Brain microvascular endothelial cell (primary cell): ENCODE measurements at regions not wholly inside any gene's neighbourhood (a gene's known extent, or its start where the extent isn't known, plus 50 kb on each side); places are given as distances from the start of the nearest gene placed in this dataset.

ENCODE experiments used
- DNase-seq: peaks from one replicate; pipeline ENCODE4 v3.0.0-alpha.2; 2020
- H3K27ac ChIP-seq: fragments of 250-450 bp; sonication (Bioruptor Pico); 2 replicates; pipeline ENCODE4 v1.5.1; 2020; ENCODE audit warnings: mild to moderate bottlenecking, moderate library complexity
- H3K27me3 ChIP-seq: fragments of 250-450 bp; sonication (Bioruptor Pico); replicated peaks from 2 replicates; pipeline ENCODE4 v1.5.1; 2020; ENCODE audit warnings: mild to moderate bottlenecking
- H3K36me3 ChIP-seq: fragments of 250-450 bp; sonication (Bioruptor Pico); replicated peaks from 2 replicates; pipeline ENCODE4 v1.5.1; 2020; ENCODE audit warnings: mild to moderate bottlenecking
- H3K4me3 ChIP-seq: 2 replicates; pipeline ENCODE4 v1.5.1; 2011; ENCODE audit warnings: low read depth, mild to moderate bottlenecking, control low read depth, low read length, moderate library complexity
- in situ Hi-C: cut with HindIII; loops from 2 replicates; pipeline ENCODE4 v1.10.0; 2017; ENCODE audit warnings: low sequenced_read_pairs, low pct_ligation_motif_present
- TF ChIP-seq, protein P1 (sequence below): IDR thresholded peaks from 2 replicates; pipeline ENCODE4 v1.5.1; 2011; ENCODE audit warnings: low read depth, mild to moderate bottlenecking, moderate library complexity, low read length, control low read depth, inconsistent platforms; ENCODE audit errors: missing control alignments

DNA sequence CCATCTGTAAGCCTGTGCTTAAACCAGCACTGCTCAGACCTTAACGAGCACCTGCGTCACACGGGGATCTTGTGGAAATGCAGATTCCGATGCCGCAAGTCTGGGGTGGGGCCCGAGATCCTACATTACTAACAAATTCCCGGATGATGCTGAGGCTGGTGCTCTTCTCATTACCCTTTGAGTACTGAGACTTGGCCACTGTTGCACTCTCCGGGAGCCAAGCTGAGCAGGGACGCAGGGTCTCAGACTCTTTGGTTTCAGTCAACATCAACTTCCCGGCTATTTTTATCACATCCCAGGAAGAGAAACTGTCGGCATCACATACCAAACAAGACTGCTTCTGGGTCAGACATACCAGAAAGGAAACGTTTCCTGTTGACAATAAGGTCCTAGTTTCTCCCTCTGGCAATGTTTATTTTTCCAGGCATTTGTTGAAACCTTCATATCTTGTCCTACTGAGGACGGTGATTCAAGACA lies 276.6 kb downstream of the SHQ1 start:
- DNase-seq: no peak

DNA sequence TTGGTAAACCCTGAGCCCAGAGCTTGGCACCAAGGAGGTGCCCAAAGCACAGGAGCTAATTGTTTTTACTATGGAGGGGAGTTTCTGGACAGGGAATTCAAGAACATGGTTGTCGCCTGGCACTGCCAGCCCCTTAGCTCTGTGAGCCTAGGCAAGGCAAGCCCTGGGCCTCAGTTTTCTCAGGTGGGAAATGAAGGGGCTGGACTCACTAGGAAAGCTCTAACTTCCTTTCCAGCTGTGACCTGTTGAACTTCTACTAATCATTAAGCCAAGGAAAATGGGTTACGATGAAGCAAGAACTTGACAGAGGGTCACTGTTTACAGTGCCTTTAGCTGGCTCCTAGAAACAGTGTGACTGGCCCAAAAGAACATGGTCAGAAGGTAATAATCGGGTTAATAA lies 277.2 kb downstream of the SHQ1 start:
- Histone ChIP-seq H3K27me3 (no peaks in the 10 kb centered on the region), H3K27ac (no peak overlapping the region), H3K4me3 (no peak overlapping the region), H3K36me3 (no peaks in the 10 kb centered on the region)
- TF ChIP-seq, protein P1, sequence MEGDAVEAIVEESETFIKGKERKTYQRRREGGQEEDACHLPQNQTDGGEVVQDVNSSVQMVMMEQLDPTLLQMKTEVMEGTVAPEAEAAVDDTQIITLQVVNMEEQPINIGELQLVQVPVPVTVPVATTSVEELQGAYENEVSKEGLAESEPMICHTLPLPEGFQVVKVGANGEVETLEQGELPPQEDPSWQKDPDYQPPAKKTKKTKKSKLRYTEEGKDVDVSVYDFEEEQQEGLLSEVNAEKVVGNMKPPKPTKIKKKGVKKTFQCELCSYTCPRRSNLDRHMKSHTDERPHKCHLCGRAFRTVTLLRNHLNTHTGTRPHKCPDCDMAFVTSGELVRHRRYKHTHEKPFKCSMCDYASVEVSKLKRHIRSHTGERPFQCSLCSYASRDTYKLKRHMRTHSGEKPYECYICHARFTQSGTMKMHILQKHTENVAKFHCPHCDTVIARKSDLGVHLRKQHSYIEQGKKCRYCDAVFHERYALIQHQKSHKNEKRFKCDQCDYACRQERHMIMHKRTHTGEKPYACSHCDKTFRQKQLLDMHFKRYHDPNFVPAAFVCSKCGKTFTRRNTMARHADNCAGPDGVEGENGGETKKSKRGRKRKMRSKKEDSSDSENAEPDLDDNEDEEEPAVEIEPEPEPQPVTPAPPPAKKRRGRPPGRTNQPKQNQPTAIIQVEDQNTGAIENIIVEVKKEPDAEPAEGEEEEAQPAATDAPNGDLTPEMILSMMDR: no peak
- DNase-seq: no peak
- in situ Hi-C loops: no loop called here

More for the DNA sequence above, 276.6 kb downstream of the SHQ1 start:
- in situ Hi-C loops: no loop called here
- H3K36me3 ChIP-seq: no peaks in the 10 kb centered on the region
- H3K4me3 ChIP-seq: no peak overlapping the region
- no peak overlapping the region for H3K27ac ChIP-seq
- H3K27me3 ChIP-seq: no peaks in the 10 kb centered on the region
- TF ChIP-seq, protein P1: no peak

DNA sequence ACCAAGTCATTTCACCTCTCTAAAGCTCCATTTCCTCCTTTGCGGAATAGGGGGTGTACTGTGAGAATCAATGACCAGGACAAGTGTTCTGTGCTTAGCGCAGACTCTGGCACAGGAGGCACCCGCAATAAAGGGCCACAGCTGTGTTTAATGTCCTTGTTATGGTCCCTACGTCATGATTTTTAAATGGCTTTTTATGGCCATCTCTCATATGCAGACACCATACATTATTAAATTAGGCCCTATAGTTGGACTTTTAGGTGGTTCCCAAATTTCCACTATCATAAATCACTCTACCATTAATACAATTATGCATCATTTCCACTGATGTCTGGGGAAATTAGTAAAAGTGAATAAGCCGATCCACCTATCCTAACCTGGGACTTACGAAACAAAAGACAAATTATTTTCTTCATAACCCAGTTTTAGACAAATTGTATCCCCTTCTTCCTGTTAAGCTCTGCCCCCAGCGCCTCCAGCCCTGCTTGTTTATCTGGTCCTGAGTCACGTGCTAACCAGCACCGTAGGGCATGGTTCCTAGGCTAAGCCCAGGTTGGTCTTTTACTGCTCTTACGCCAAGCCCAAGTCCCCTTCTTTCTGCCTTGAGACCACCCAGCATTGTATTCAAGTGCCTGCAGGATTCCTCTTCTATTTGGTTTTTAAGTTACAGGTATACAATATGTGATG lies 278.3 kb downstream of the SHQ1 start:
- H3K27me3 ChIP-seq: no peaks in the 10 kb centered on the region
- DNase-seq: no peak
- TF ChIP-seq, protein P1: no peak

DNA sequence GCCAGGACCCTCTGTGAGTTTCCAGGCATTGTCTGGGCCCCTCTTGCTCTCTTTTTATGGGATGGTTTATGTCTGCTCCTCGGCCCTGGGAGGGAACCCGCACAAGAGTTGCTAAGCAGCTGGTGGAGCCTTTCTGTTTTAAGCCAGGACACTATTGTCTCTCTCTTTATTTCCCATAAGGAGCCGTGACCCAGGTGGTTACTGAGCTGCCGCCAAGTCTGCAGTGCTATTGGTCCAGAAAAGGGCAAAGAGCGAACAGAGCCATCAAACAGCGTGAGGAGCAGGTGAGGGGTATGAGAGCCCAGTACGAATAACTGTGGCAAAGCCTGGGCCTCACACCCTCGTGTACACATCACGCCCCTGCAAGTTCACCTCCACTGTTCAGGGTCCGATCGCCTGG lies 280.2 kb downstream of the SHQ1 start:
- Histone ChIP-seq H3K4me3 (no peak overlapping the region), H3K27ac (no peak overlapping the region), H3K36me3 (no peaks in the 10 kb centered on the region), H3K27me3 (no peaks in the 10 kb centered on the region)
- TF ChIP-seq, protein P1: no peak
- in situ Hi-C loops: no loop called here
- no peak for DNase-seq

More for the DNA sequence above, 278.3 kb downstream of the SHQ1 start:
- H3K27ac ChIP-seq: no peak overlapping the region
- no peak overlapping the region for H3K4me3 ChIP-seq
- no peaks in the 10 kb centered on the region for H3K36me3 ChIP-seq
- in situ Hi-C loops: no loop called here

DNA sequence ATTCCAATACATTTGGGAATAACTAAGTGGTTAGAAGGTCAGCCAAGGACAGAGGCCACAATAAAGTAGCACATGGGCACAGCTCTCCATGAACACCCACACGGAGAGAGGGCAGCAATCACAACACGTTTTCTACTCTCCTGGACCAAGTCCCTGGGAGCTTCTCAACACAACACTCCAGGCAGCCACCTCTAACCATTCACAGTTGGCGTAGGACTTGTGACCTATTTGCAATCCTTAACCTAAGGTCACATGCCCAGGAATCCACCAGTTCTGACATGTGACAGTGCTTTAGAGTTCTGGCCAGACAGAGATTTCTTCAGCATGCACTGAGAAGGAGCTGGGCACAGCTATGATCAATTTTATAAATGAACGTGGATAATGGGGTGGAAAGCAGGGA lies 280.8 kb downstream of the SHQ1 start:
- DNase-seq: no peak
- Histone ChIP-seq H3K4me3 (no peak overlapping the region), H3K27me3 (no peaks in the 10 kb centered on the region), H3K27ac (no peak overlapping the region), H3K36me3 (no peaks in the 10 kb centered on the region)
- TF ChIP-seq, protein P1: no peak
- in situ Hi-C loops: no loop called here

DNA sequence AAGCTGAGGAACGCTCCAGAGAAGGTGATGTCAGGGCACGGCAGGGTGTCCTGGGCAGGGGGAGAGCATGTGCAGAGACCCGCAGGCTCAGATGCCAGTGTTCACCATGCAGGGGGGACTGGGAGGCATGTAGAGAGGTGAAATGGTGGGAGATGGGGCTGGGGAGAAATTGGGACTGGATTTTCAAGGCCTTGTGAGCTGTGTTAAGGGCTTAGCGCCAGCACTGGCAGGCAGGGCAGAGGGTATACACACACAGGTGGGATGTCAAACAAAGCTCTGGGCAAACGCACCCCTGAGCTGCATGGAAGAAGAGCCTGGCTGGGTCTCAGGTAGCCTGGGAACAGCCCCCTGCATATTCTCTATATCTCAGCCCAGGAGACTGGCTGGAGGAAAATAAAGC lies 282.7 kb downstream of the SHQ1 start:
- H3K27me3 ChIP-seq: no peaks in the 10 kb centered on the region
- in situ Hi-C loops: no loop called here
- TF ChIP-seq, protein P1: no peak

More for the DNA sequence above, 282.7 kb downstream of the SHQ1 start:
- Histone ChIP-seq H3K27ac (no peak overlapping the region), H3K36me3 (no peaks in the 10 kb centered on the region), H3K4me3 (no peak overlapping the region)
- no peak for DNase-seq
